ENCODE measurements at regions not wholly inside any gene's neighbourhood (a gene's known extent, or its start where the extent isn't known, plus 50 kb on each side); places are given as distances from the start of the nearest gene placed in this dataset.

DNA sequence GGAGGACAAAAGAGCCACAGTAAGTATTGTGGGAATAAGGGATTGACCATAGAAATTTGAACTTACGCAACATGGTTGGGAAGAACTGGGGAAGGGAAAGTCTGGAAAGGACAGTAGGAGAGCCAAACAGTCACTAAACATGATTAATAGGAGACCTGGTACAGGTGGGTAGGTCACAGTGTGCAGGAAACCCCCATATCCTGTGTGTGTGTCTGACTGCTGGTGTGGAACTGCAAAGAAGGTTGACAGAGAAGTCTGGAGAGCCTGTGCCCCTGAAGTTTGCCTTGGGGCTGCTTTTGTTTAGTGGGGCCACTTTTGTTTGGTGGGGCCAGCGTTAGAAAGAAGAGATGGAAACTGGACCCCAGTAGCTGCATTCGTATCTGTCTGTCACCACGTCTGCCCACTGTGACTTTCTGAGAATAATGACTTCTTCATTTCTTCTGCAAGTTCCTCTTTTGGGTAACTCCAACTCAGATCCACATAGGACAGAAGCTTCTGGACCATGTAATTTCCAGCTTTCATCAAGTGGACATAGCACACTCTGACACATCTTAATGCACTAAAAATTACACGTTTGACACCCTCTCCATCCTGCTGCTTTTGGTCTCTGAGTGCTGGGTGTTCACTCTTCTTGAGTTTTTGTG is 126.8 kb upstream of the RAG2 start:
- no peak for ATAC-seq
- DNase-seq: no peak

GRCh38 chr11:36722421-36722820 is 124.4 kb upstream of the RAG2 start:
- ATAC-seq (no peak), DNase-seq (no peak)

- no peak for ATAC-seq
- no peak for DNase-seq
These were observed 121.5 kb upstream of the RAG2 start for GRCh38 chr11:36719358-36720107.

GRCh38 chr11:36718451-36718850 is 120.4 kb upstream of the RAG2 start:
- ATAC-seq (no peak), DNase-seq (no peak)

GRCh38 chr11:36713715-36714114 is 115.7 kb upstream of the RAG2 start:
- ATAC-seq (no peak), DNase-seq (no peak)

- no peak for ATAC-seq
These were observed 113.2 kb upstream of the RAG2 start for GRCh38 chr11:36711104-36711825.

More at GRCh38 chr11:36711104-36711825, 113.2 kb upstream of the RAG2 start:
- DNase-seq: no peak

Data from stimulated activated naive CD8-positive, alpha-beta T cell treated with anti-CD3 and anti-CD28 coated beads, Interleukin-15, Interleukin-2, amounts not matched to agents 100 U/mL and 50 U/mL, for 24 hours (primary cell).